GM19395 (cell line): ENCODE measurements at regions not wholly inside any gene's neighbourhood (a gene's known extent, or its start where the extent isn't known, plus 50 kb on each side); places are given as distances from the start of the nearest gene placed in this dataset.

Experiments
- ATAC-seq: cut with Tn5 transposase; IDR thresholded peaks from one replicate; pipeline ENCODE4 v1.9.1; 2021; ENCODE audit warnings: mild to moderate bottlenecking, moderate library complexity; ENCODE audit not compliant: unreplicated experiment

DNA sequence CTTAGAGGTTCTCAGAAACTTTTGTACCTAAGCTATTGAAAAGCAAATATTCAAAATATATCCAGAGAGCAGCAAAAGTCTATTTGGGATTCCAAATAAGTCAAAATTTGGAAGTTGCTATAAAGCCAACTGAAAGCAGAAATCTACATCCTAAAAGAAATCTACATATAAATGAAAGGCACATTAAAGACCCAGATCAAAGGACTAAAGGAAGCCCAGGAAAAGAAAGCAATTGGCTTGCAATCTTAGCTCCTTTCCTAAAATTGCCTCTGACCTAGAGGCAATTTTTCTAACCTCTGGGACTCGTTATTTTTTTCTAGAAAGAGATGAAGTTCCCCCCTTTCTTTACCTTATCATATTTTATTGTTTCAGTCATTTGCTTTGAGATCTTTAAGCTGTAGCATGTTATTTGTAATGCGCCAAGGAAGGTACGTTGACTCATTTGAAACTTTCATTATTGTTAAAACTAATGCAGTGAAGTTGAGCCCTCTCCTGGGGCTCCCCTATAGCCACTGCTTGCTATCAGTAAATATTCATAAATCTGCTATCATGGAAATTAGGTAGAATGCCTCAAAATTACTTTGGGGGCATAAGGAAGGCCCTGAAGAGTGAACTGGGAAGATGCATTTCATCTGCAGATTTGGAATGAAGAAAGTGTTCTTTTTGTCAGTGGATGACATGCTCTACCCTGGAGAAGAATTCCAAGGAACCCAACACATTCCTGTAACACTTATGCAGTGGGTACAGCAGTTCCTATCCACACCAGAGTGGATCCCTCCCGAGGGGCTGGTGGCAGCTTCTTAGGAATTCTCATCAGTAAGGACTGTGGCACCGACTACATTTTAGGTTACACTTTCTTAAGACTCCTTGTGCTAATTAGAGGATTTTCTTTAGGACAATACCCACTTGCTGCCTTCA is 177.8 kb upstream of the IGFBP7 start:
- no peak for ATAC-seq

DNA sequence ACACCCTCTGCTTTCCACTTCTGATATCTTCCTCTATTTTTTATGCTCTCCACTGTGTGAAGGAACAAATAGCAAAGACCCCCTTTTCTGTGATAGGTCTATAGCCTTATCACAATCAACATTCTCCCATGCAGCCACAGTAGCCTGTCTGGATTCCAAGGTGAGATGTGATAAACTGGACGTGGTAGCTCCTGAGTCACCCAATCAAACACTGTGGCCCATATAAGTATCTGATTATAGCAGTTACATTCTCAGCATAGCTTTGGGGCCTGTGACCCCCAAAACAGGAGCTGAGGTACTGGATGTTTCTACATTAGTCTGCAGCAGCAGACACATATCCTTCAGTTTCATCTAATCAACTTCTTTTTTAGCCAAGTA is 172.7 kb upstream of the IGFBP7 start:
- no peak for ATAC-seq

DNA sequence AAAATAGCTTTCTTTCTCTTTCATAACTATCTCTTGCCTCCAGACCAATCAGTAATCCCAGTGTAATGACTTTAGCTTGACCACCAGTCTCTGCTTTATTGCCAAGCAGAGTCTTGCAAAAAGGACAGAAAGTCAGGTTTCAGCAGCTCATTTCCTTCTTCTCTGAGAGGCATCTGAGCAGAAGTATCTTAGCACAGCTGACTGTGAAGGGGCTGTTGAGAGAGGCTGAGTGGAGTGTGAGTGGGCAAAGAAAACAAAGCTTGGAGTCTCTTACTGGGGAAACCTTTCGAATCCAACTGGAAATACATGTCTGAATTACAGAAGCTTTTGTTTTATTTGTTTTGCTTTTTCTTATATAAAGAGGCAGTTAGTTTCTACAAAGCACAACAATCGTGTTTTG is 170.3 kb upstream of the IGFBP7 start:
- ATAC-seq = no peak

DNA sequence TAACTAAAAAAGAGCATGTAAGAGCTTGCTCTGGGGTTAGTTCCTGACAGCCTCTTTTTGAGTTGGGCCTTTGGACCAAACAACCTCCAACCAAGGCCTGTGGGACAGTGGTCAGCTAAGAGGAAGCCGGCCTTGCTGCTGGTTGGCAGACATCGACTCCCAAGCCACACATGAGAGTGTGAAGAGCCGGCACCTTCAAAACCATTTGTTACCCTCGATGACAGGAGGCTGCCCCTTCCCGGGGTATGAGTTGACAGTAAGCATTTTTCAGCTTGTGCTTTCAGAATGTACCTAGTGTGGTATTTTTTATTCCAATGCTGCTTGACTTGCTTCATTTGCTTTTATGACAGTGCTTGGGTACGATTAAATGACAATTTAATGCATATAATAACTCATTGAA is 168.6 kb upstream of the IGFBP7 start:
- no peak for ATAC-seq

DNA sequence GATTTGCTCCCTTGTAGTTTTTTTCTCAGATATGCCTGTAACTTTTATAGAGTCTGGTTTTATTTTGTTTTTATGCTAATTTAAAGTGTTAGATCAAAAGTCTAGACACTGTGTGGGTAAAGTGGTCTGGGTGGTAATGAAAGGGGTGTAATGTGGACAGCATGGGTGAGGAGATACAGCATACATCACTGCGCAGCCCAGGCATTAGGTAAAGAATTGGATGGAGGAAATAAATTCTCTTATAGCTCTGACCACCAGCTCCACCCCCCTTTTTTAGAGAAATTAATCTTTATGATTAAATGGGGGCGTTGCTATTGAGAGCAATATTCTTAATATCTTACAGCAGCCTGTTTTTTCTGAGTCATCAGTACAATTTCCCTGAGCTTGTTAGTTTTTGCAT is 163.9 kb upstream of the IGFBP7 start:
- ATAC-seq = no peak

DNA sequence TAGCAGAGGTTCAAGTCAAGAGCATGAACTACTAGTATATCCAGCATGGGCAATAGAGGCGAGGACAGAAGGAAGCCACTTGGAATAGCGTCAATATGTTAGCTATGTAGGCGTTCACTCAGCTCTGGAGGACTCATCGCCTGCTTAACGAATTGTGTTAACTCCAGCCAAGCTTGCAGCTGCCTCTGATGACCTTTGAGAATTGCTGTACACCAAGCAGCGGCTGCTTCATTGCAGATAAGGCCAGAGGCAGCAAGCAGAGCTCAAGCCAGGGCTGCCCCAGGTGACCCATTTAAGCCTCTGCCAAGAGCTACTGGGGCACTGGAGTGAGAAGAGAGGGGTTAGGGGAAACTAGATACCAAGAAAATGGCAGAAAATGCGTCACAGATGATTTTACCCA is 160.2 kb upstream of the IGFBP7 start:
- ATAC-seq = no peak

DNA sequence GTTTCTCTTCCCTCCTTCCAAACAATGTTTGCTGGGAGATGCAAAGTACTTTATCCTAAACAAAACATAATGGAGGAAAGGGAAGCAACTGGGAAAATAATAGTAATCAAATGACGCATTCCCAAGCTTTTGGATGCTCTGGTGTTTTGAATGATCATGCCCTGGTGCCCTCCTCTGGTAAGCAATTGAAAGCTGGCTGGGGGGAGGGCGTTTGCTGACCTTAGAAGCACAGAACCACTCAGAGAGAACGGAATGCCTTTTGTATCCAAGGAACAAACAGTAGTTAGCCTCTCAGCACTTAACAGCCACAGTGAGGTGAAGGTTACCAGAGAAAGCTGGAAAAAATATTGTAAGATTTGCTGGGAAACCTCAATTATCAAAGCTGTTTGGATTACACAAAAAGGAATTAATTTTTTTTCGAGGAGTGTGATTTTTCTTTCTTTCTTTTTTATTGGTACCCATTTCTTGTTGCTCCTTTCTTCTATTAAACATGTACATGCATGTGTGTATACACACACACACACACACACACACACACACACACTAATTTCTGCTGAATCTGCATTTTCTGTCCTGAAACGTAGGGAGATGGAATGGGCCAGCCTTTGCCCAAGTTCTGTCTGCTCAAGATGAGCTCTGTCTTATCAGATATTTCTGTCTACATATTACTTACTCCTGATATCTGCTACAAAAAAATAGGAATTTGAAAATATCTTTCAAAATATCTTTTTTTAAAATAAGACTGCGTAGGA is 155.8 kb upstream of the IGFBP7 start:
- ATAC-seq = no peak

DNA sequence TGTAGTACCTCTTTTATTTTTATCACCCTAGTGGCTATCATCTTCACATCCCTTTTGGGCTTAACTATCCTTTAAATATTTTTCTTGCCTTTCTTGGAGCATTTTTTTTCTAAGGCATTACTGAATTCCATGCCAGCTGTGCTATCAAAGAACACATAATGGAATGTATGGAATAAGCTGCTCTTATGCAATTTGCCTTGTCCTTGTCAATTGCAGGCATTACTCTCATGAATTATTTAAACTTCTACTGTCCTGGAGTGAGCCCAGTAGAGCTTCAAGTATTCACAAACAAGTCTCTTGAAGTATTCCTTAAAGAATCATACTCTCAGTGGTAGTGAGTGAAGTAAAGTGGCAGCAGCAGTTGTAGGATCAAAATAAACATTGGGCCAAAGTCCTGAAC is 144.6 kb upstream of the IGFBP7 start:
- no peak for ATAC-seq

DNA sequence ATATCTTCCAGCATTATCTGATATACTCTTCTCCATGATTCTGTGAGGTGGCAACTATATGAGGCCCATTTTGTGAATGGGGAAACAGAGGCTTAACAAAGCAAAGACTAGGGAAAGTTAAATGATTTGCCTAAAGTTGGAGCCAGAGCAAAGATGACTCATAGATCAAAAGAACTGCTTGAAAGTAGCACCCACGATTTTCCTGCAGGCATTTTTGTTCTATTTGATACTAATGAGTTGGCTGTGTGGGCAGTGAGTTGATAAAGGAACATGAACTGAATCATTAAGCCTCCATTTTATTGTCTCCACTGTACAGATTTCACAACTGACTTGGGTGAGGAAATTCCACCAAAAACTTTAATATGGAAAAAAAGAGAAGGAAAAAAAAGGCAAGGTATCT is 138.9 kb upstream of the IGFBP7 start:
- no peak for ATAC-seq

DNA sequence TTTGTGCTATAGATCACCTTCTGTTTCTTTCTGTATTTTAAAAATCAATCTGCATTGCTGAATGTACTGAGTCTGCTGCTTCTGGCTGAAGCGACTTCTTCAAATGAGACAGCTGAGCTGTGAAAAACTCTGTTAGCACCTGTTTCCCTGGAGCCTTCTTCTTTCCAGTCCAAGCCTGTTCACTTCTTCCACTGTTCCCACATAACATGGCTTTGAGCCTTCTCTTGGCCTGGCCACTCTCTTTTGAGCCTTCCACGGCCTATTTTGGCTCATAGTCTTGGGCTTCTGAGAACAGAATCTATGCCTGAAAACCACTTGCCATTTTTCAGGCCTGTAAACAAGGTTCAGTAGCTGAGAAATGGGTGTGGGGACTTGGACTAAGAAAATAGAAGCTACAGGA is 132.9 kb upstream of the IGFBP7 start:
- no peak for ATAC-seq

DNA sequence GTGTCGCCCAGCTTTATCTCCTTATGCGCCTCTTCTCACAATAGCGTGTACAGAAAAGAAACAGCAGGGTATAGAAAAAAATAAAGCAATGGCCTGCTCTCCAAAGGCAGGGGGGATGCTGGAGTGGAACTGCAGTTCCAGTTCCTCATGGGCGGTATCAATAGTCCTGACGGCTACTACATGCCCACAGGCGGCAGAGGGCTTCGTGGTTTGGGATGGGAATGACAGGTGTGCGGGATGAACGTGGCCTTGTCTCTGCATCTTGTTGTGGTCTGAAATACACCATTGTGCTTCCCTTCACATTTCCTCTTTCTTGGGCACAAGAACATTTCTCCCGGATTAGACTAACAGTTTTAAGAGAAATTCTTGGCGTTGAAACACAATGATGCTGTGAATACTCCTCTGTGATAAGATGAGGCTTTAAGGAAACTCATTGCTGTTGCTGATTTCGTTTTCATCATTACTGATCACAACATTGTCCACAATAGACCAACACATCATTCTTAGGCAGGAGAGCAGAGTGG is 124.1 kb upstream of the IGFBP7 start:
- no peak for ATAC-seq

DNA sequence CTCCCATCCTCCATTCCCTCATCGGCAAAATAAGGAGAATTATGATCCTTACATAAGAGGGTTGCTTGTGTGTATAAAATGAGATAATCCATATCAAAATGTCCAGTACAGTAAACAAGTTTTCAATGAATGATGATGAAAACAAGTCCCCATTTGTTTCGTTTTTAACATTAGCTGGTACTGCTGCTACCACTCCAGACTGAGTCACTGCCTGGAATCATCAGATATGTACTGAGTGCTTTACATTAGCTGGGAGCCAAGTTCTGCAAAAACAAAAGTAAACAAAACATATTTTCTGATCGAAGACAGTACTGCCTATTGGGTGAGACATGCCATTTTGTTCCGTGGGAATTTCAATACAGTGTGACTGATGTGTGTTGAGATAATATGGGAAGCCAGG is 123.2 kb upstream of the IGFBP7 start:
- no peak for ATAC-seq

DNA sequence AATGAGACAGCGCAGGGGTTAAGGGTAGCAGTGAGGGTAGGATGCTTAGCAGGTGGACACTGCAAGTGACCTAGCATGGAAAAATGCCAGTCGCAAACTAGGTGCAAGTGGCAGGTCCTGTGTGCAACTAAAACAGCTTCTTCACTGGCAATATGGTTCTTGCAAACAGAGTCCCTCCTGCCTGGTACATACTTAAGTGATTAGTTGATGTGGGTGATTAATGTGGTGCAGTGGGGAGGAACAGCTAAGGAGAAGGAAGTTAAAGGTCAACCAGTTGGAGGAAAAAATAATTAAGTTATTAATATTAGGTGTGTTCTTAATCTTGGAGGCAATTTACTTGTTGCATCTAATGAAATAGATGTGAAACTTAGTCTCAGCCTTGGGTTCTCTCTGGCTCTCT is 121.6 kb upstream of the IGFBP7 start:
- no peak for ATAC-seq

DNA sequence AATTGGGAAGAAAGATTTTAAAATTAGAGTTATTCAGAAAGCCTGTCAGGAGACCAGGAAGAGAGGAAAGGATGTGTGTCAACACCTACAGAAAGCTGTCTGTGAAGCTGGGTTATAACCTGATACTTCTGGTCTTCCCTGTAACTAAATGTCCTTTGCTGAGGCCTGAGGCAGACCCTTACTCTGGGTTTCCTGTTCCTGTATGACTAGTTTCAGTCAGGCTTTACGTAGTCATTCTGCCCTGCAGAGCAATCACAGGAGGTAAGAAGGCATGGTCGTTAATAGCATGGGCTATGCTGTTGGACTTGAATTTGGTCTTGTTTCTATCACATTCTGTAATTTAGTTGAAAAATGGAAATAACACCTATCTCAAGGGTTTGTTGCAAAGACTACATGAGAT is 110.5 kb upstream of the IGFBP7 start:
- ATAC-seq = no peak

DNA sequence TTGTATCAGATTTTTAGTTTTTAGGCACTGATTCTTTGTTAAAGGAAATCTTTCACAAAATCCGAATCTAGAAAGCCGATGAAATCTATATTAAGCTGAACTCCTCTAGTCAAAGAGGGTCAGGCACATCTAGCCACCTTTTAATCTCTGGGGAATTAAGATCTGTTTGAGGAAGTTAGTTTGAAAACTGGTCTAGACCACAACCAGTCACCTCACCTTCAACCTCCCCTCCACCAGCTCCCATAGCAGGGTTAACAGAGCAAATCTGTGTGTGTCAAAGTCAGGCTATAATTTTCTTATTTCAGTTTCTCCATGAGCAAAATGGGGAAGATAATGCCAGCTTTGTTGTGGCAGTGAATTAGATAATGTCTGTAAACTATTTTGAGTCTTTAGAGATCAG is 110.0 kb upstream of the IGFBP7 start:
- no peak for ATAC-seq

DNA sequence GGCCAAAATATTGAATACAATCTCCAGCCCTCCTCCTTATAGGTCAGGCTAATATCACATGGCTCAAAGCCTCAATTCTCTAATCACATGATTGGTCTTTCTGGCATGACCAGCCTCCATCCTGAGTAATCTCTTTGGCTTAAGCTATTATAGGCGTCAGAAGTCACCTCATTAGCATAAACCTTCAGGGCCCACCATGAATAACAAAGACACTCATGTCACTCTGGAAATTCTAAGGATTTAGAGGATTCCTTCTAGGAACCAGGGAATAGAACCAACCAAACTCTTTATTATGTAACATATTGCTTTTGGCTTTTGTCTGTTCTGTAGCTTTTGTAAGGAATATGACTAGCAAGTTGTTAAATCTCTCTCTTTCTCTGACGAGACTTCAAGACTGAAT is 109.2 kb upstream of the IGFBP7 start:
- ATAC-seq = no peak

DNA sequence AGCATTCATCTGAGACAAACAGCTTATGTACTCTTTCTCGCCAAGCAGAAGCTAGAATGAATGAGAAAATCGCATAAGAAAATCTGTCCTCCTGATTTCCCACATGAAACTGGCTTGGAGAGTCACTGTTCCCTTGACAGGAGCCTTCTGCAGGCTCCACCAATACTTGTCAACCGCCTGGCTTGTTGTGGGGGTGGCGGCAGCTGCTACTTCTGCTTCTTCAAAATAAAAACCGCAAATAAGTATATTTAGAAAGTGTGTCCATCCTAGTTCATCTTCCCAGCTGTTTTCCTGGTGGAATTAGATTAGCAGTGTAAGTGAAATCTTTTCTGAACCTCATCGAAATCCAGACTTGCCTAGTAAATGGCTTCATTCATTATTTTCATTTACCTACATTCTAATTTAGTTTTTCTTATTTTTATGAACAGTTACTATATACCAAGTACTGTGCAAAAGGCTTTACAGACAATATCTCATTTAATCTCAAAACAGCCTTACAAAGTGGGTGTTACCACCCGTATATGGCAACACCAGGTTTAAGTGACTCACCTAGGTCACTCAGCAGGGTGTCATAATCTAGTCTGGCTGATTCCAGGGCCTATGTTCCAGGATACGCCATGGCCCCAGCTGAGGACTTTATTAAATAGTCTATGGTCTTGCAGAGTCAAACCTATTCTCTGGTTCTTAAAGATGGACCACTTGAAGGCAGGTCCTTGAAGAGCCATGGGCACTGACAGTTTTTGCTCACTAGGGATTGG is 104.6 kb upstream of the IGFBP7 start:
- ATAC-seq = no peak

DNA sequence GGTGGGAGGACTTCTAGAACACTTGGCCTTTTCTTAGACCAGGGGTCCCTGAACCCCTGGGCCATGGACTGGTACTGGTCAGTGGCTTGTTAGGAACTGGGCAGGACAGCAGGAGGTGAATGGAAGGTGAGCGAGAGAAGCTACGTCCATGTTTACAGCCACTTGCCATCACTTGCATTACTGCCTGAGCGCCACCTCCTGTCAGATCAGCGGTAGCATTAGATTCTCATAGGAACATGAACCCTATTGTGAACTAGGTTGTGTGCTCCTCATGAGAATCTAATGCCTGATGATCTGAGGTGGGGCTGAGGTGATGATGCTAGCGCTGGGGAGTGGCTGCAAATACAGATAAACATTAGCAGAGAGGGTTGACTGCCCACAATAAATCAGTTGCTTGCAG is 100.9 kb upstream of the IGFBP7 start:
- no peak for ATAC-seq

DNA sequence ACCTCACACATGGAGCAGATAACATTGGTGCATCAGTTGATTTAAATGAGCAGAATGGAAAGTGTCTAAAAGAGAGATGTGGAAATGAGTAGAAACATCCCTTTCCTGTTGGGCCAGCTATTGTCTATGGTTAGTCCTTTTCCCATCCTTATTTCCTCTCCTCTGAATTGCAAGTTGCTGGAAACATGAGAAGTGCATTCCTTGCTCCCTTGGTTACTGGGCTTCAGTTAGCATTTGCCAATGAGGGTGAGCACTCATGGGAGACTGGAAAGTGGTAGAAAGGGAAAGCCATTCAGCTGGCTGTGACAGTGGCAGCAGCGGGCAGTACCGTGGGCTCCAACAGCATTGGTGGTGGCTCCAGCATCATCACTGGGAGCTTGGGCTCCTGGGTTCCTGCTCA is 96.0 kb upstream of the IGFBP7 start:
- ATAC-seq = no peak

DNA sequence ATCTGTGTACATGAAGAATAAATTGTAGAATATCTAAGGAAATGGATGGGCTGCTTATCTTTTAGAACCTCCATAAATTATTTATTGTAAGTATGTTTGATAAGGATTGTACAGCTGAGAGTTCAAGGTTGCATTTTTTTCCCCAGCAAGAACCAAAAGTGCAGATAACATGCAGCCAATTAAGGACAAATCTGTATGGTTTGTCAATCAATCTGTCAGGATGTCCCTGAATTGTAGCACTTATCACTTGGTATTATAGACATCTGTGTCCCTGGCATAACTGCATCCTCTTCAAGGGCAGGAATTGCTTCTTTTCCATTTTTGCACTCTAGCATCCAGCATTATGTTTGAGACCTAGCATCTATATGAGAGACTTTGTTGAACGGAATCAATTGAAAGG is 95.4 kb upstream of the IGFBP7 start:
- no peak for ATAC-seq

DNA sequence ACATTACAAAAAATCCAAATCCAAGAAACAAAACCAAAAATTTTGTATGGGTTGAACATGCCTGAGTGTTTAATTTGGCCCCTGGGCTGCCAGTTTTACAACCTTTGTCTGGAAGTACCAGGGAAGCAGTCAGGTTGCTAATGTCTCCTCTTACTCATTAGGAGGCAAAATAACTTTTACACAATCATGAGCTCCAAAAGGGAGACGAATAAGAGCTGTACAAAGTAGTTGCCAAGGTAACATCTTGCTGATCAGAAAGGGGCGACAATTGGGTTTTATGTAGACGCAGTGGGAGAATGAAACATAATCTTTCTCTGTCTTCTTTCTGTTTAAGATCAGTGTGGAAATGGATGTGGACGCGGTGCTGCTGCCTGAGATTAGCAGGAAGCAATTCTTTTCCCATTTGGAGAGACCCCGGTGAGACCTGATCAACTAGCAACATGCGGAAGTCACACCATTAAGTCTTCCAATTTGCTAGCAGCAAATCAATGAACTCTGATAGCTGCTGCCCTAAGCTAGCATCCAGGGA is 90.7 kb upstream of the IGFBP7 start:
- ATAC-seq = no peak
